OCI-LY3 (cell line): ENCODE measurements at regions not wholly inside any gene's neighbourhood (a gene's known extent, or its start where the extent isn't known, plus 50 kb on each side); places are given as distances from the start of the nearest gene placed in this dataset.

Source experiments
- H2AFZ ChIP-seq: fragments of 200-600, 300-600 bp; shearing (Covaris generic); 2 replicates; pipeline ENCODE4 v1.6.0; 2014; ENCODE audit warnings: antibody characterized with exemption, low read depth, low read length
- H3K27ac ChIP-seq: fragments of 200-600, 300-600 bp; sonication (generic); 2 replicates; pipeline ENCODE4 v1.5.1; 2014; ENCODE audit warnings: mild to moderate bottlenecking, low read length, moderate library complexity, mixed read lengths
- H3K27me3 ChIP-seq: fragments of 200-600, 300-600 bp; sonication (generic); 2 replicates; pipeline ENCODE4 v1.6.1; 2014; ENCODE audit warnings: low read depth, low read length, mixed read lengths
- H3K36me3 ChIP-seq: fragments of 200-600, 300-600 bp; sonication (generic); replicated peaks from 2 replicates; pipeline ENCODE3; 2014; ENCODE audit warnings: low read depth, low read length, mixed read lengths
- H3K4me1 ChIP-seq: fragments of 300-600, 200-600 bp; sonication (generic); 2 replicates; pipeline ENCODE4 v1.6.1; 2014; ENCODE audit warnings: low read length, mixed read lengths
- H3K4me2 ChIP-seq: fragments of 200-600, 300-600 bp; sonication (generic); 2 replicates; pipeline ENCODE4 v1.6.1; 2014; ENCODE audit warnings: low read length, mixed read lengths
- H3K4me3 ChIP-seq: fragments of 300-600, 200-600 bp; sonication (generic); 2 replicates; pipeline ENCODE4 v1.5.1; 2014; ENCODE audit warnings: antibody characterized with exemption, mild to moderate bottlenecking, low read length, moderate library complexity
- H3K79me2 ChIP-seq: fragments of 300-600, 200-600 bp; shearing (Covaris generic); 2 replicates; pipeline ENCODE4 v1.6.1; 2014; ENCODE audit warnings: mild to moderate bottlenecking, low read length, mixed read lengths
- H3K9ac ChIP-seq: fragments of 300-600, 200-600 bp; shearing (Covaris generic); 2 replicates; pipeline ENCODE4 v1.6.0; 2014; ENCODE audit warnings: mild to moderate bottlenecking, low read length, moderate library complexity
- H3K9me3 ChIP-seq: fragments of 200-600, 300-600 bp; shearing (Covaris generic); 2 replicates; pipeline ENCODE4 v1.6.1; 2014; ENCODE audit warnings: low read length, mixed read lengths; ENCODE audit not compliant: insufficient read depth
- H4K20me1 ChIP-seq: fragments of 200-600, 300-600 bp; sonication (generic); 2 replicates; pipeline ENCODE4 v1.6.1; 2016; ENCODE audit warnings: low read length, mixed read lengths; ENCODE audit not compliant: insufficient read depth
- CTCF ChIP-seq: fragments of 200-600, 300-600 bp; sonication (generic); IDR thresholded peaks from 2 replicates; pipeline ENCODE4 v1.5.1; 2014; ENCODE audit warnings: antibody characterized with exemption, low read length, low read depth
- EZH2phosphoT487 ChIP-seq: fragments of 200-600 bp; shearing (Covaris generic); IDR thresholded peaks from 2 replicates; pipeline ENCODE4 v1.6.1; 2018; ENCODE audit warnings: antibody characterized with exemption, mixed run types, low read depth

GRCh38 chr14:48936849-48937248, 649.3 kb downstream of the RPS29 start:
- no peaks in the 10 kb centered on the region for H3K9me3 ChIP-seq
- no peak overlapping the region for H3K27ac ChIP-seq

GRCh38 chr14:48936362-48936761, 649.8 kb downstream of the RPS29 start:
- Histone ChIP-seq H3K27me3 (no peaks in the 10 kb centered on the region), H3K36me3 (no peaks in the 10 kb centered on the region), H2AFZ (no peak overlapping the region), H3K79me2 (no peaks in the 10 kb centered on the region), H3K4me2 (no peak overlapping the region), H3K9me3 (no peaks in the 10 kb centered on the region), H3K4me1 (0 out of 2 replicates have a peak, but pooled peaks cover 2% of the 10 kb centered on the region), H3K4me3 (no peak overlapping the region), H3K9ac (no peak overlapping the region), H4K20me1 (no peaks in the 10 kb centered on the region), H3K27ac (no peak overlapping the region)
- TF ChIP-seq CTCF (no peak), EZH2phosphoT487 (no peak)

More at GRCh38 chr14:48936849-48937248, 649.3 kb downstream of the RPS29 start:
- Histone ChIP-seq H3K9ac (no peak overlapping the region), H4K20me1 (no peaks in the 10 kb centered on the region), H3K4me3 (no peak overlapping the region), H3K4me2 (no peak overlapping the region), H3K27me3 (no peaks in the 10 kb centered on the region), H3K79me2 (no peaks in the 10 kb centered on the region), H2AFZ (no peak overlapping the region), H3K36me3 (no peaks in the 10 kb centered on the region), H3K4me1 (0 out of 2 replicates have a peak, but pooled peaks cover 2% of the 10 kb centered on the region)
- no peak for TF ChIP-seq EZH2phosphoT487
- TF ChIP-seq CTCF = no peak

- TF ChIP-seq EZH2phosphoT487 (no peak), CTCF (no peak)
- no peaks in the 10 kb centered on the region for H4K20me1 ChIP-seq
- no peak overlapping the region for H3K4me2 ChIP-seq
- no peaks in the 10 kb centered on the region for H3K36me3 ChIP-seq
- no peak overlapping the region for H3K9ac ChIP-seq
- H3K79me2 ChIP-seq = no peaks in the 10 kb centered on the region
- H3K27ac ChIP-seq = no peak overlapping the region
- H2AFZ ChIP-seq = no peak overlapping the region
- H3K27me3 ChIP-seq = no peaks in the 10 kb centered on the region
- no peak overlapping the region for H3K4me3 ChIP-seq
- no peaks in the 10 kb centered on the region for H3K9me3 ChIP-seq
- no peaks in the 10 kb centered on the region for H3K4me1 ChIP-seq
Observed at GRCh38 chr14:48925184-48925583, 661.0 kb downstream of the RPS29 start.

- no peak overlapping the region for H3K4me3 ChIP-seq
- no peaks in the 10 kb centered on the region for H3K36me3 ChIP-seq
- no peak overlapping the region for H3K4me2 ChIP-seq
- no peaks in the 10 kb centered on the region for H3K4me1 ChIP-seq
- H4K20me1 ChIP-seq = no peaks in the 10 kb centered on the region
- TF ChIP-seq CTCF = no peak
- no peak for TF ChIP-seq EZH2phosphoT487
- no peaks in the 10 kb centered on the region for H3K27me3 ChIP-seq
- H3K9me3 ChIP-seq = no peaks in the 10 kb centered on the region
- H2AFZ ChIP-seq = no peak overlapping the region
- no peaks in the 10 kb centered on the region for H3K79me2 ChIP-seq
- no peak overlapping the region for H3K9ac ChIP-seq
- no peak overlapping the region for H3K27ac ChIP-seq
Observed at GRCh38 chr14:48914921-48915320, 671.3 kb downstream of the RPS29 start.
